Adrenal gland (tissue), 9 donors: ENCODE measurements at regions not wholly inside any gene's neighbourhood (a gene's known extent, or its start where the extent isn't known, plus 50 kb on each side); places are given as distances from the start of the nearest gene placed in this dataset.

Source experiments
- DNase-seq, 7 donors: peaks; one replicate each; pipeline ENCODE4 v3.0.0-alpha.2; 2019 to 2020
- H3K27ac ChIP-seq, 5 donors: fragments of 200-600 bp; sonication (generic) in 4 of 5; 1 replicate in 3 of 5; 2 replicates in 2 of 5; pipeline versions ENCODE4 v1.5.1 to v1.8.0; 2016 to 2020; ENCODE audit warnings: mild to moderate bottlenecking in 1 of 5
- H3K27me3 ChIP-seq: fragments of 200-600 bp; 2 replicates; pipeline ENCODE4 v1.8.0; 2021
- H3K36me3 ChIP-seq, 2 donors: fragments of 200-600 bp; replicated peaks in 1 of 2; 1 replicate in 1 of 2; 2 replicates in 1 of 2; pipeline versions ENCODE4 v1.5.1 to v1.8.0; 2018 to 2022
- H3K4me1 ChIP-seq, 2 donors: fragments of 200-600 bp; replicated peaks in 1 of 2; 1 replicate in 1 of 2; 2 replicates in 1 of 2; pipeline versions ENCODE4 v1.5.1 to v1.8.0; 2018 to 2021
- H3K4me3 ChIP-seq, 4 donors: fragments of 200-600 bp; sonication (generic) in 3 of 4; one replicate each; pipeline ENCODE4 v1.5.1; 2016 to 2018
- H3K9me3 ChIP-seq, 3 donors: fragments of 200-600 bp; sonication (generic) in 1 of 3; replicated peaks in 1 of 3; 1 replicate in 2 of 3; 2 replicates in 1 of 3; pipeline versions ENCODE4 v1.5.1 to v1.8.0; 2016 to 2021
- POLR2A ChIP-seq, 2 donors: fragments of 450-650 bp; IDR thresholded peaks; one replicate each; pipeline ENCODE4 v1.6.1; 2017; ENCODE audit warnings: antibody characterized with exemption in 2 of 2, mild to moderate bottlenecking in 2 of 2, moderate library complexity in 1 of 2
- WGBS, 4 donors: extraction: QIAGEN DNeasy Blood & Tissue Kit in 2 of 4; methylation state at CpG; one replicate each; pipeline versions ENCODE4 v1.1.5 to v1.1.7; 2013 to 2017; 5-methylcytosine and 5-hydroxymethylcytosine counted together
- intact Hi-C, 2 donors: fragments of 100-400 bp; cut with DNase I; formaldehyde crosslinking; loops; one replicate each; pipeline versions ENCODE4 v1.14.1 to v1.15.0; 2022 to 2023
- TF ChIP-seq, protein P1 (sequence below), 6 experiments: fragments of 450-650 bp in 4 of 6; fragments of 200-600 bp in 2 of 6; sonication (generic) in 1 of 6; IDR thresholded peaks; 1 replicate in 5 of 6; 2 replicates in 1 of 6; pipeline versions ENCODE4 v1.5.1 to v1.8.0; 2016 to 2021; ENCODE audit warnings: antibody characterized with exemption in 6 of 6, mild to moderate bottlenecking in 2 of 6, moderate library complexity in 1 of 6
- donor health status: healthy with polysubstance abuse.
- donor health status: Bipolar disorder and iron deficiency.
- donor health status: DM: yes; HTN: yes; CAD: no.
- donor health status: DM: no; HTN: no; CAD: no.
- donor health status: DM: no; HTN: no; CAD: no.

DNA sequence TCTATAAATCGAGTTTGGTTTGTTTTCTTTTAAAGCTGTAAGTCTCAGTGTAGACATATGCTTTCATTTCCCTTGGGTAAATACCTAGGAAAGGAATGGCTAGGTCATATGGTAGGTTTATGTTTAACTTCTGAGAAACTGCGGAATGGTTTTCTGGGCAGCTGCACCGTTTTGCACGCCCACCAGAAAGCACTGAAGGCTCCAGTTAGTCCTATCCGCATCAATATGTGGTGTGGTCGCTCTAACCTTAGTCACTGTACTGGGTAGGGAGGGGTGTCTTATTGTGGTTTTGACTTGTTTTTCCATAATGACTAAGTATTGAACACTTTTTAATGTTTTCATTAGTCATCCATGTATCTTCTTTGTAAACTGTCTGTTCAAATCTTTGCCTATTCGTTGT is 279.5 kb upstream of the AKR1E2 start:
- intact Hi-C loops = no loop called here
- H3K36me3 ChIP-seq = no peaks in the 10 kb centered on the region
- no peaks in the 10 kb centered on the region for H3K4me1 ChIP-seq
- no peaks in the 10 kb centered on the region for H3K9me3 ChIP-seq
- no peak overlapping the region for H3K4me3 ChIP-seq
- no peaks in the 10 kb centered on the region for H3K27me3 ChIP-seq
- no peak for DNase-seq
- TF ChIP-seq, protein P1, sequence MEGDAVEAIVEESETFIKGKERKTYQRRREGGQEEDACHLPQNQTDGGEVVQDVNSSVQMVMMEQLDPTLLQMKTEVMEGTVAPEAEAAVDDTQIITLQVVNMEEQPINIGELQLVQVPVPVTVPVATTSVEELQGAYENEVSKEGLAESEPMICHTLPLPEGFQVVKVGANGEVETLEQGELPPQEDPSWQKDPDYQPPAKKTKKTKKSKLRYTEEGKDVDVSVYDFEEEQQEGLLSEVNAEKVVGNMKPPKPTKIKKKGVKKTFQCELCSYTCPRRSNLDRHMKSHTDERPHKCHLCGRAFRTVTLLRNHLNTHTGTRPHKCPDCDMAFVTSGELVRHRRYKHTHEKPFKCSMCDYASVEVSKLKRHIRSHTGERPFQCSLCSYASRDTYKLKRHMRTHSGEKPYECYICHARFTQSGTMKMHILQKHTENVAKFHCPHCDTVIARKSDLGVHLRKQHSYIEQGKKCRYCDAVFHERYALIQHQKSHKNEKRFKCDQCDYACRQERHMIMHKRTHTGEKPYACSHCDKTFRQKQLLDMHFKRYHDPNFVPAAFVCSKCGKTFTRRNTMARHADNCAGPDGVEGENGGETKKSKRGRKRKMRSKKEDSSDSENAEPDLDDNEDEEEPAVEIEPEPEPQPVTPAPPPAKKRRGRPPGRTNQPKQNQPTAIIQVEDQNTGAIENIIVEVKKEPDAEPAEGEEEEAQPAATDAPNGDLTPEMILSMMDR (IDR thresholded peaks at IDR 0.05) = no peak
- no peak for TF ChIP-seq POLR2A (IDR thresholded peaks at IDR 0.05)
- 70 to 84% (median 79%) methylated on average over 7 of the region's 7 CpGs for WGBS, 4 donors
- no peak overlapping the region for H3K27ac ChIP-seq

DNA sequence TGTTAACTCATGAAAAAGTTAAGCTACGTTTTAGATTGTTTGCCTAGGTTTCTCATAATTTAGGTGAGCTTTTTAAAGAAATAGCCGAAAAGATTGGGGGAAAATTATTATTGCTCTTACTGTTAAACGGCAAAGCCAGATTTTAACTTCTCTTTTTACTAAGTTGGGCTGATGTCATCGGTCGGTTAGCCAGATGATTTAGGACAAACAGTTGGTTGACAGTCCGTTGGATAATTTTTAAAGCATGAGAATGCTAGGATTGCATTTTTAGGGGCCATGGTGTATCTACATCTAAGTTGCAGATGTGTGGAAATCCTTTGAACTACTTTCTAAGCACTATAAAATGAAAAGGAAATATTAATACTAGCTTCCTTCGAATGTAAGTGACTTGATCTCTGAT is 280.9 kb upstream of the AKR1E2 start:
- no peak overlapping the region for H3K27ac ChIP-seq
- TF ChIP-seq, protein P1 (IDR thresholded peaks at IDR 0.05) = no peak
- TF ChIP-seq POLR2A (IDR thresholded peaks at IDR 0.05) = no peak
- 52 to 57% (median 56%) methylated on average over 7 of the region's 7 CpGs for WGBS, 4 donors
- H3K4me3 ChIP-seq = no peak overlapping the region
- no peaks in the 10 kb centered on the region for H3K9me3 ChIP-seq
- H3K27me3 ChIP-seq = no peaks in the 10 kb centered on the region
- H3K4me1 ChIP-seq = no peaks in the 10 kb centered on the region
- no peak for DNase-seq
- intact Hi-C loops = no loop called here
- H3K36me3 ChIP-seq = no peaks in the 10 kb centered on the region

DNA sequence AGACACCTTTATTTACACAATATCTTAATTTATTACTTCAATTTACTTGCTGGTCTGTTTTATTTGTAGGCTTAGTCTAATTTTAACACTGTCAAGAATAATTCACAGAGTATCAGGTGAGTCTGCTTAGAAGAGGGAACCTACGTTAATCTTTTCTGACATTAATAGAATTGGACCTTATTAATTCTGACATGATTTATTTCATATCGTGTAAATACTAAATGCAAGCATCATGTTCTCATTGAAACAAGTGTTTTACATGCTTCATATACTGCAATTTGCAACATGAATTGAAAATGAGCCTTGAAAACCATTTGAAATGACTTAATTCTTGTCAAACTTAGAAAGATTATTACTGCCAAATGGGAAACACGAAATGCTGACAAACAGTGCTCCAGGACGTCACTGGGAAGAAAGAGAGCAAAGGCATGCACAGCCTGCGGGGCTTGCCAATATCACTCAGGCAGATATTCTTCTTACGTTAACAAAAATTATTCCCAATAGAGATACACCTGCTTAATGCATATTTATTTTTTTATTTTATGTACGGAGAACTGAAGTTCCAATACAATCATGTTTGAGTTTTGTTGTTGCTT is 282.0 kb upstream of the AKR1E2 start:
- H3K4me3 ChIP-seq = no peak overlapping the region
- no peak for TF ChIP-seq POLR2A (IDR thresholded peaks at IDR 0.05)
- TF ChIP-seq, protein P1 (IDR thresholded peaks at IDR 0.05) = no peak
- intact Hi-C loops = no loop called here
- no peaks in the 10 kb centered on the region for H3K36me3 ChIP-seq
- H3K4me1 ChIP-seq = no peaks in the 10 kb centered on the region
- H3K27ac ChIP-seq = no peak overlapping the region
- 57 to 70% (median 64%) methylated on average over 7 of the region's 7 CpGs for WGBS, 4 donors
- no peaks in the 10 kb centered on the region for H3K27me3 ChIP-seq
- no peaks in the 10 kb centered on the region for H3K9me3 ChIP-seq
- DNase-seq = no peak

DNA sequence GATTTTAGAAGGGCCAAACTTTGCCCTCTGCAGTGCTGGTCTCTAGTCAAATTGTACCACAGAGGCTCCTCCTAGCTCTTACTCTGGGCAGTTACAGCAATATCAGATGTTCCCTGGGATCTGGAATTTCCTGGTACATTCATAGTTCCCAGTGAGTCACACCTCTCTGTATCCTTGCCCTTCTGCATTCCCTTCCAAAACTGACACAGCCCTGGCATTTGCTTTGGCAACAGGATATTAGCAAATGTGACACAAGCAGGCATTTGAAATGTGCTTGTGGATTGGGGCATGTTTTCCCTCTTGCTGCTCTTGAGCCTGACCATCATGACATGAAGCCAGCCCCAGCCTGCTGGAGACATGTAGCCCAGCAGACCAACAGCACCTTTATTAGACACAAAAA is 284.7 kb upstream of the AKR1E2 start:
- intact Hi-C loops = no loop called here
- Histone ChIP-seq H3K27ac (no peak overlapping the region), H3K9me3 (no peaks in the 10 kb centered on the region), H3K36me3 (no peaks in the 10 kb centered on the region), H3K4me3 (no peak overlapping the region), H3K4me1 (no peaks in the 10 kb centered on the region), H3K27me3 (no peaks in the 10 kb centered on the region)
- TF ChIP-seq, protein P1 (IDR thresholded peaks at IDR 0.05) = no peak
- DNase-seq = peak in 1 of 7 donors; percentile 15
